MG63 (cell line): ENCODE measurements at regions not wholly inside any gene's neighbourhood (a gene's known extent, or its start where the extent isn't known, plus 50 kb on each side); places are given as distances from the start of the nearest gene placed in this dataset.
"Not testable (repeated sequence)": the region's sequence is repeated elsewhere in the genome, so short reads cannot be mapped to it uniquely, and the experiment has no call there.

ENCODE experiments used
- DNase-seq: peaks from one replicate; pipeline ENCODE4 v3.0.0-alpha.2; 2020
- H3K27me3 ChIP-seq: fragments of 250-450 bp; sonication (Bioruptor Pico); 2 replicates; pipeline ENCODE4 v1.5.1; 2020; ENCODE audit warnings: mild to moderate bottlenecking, moderate library complexity
- H3K36me3 ChIP-seq: fragments of 250-450 bp; sonication (Bioruptor Pico); 2 replicates; pipeline ENCODE4 v1.5.1; 2020; ENCODE audit warnings: mild to moderate bottlenecking, moderate library complexity
- H3K4me3 ChIP-seq: fragments of 250-450 bp; sonication (Bioruptor Pico); 2 replicates; pipeline ENCODE4 v1.5.1; 2020; ENCODE audit warnings: mild to moderate bottlenecking, moderate library complexity
- H3K9me3 ChIP-seq: fragments of 250-450 bp; sonication (Bioruptor Pico); 2 replicates; pipeline ENCODE4 v1.5.1; 2020; ENCODE audit warnings: mild to moderate bottlenecking, moderate library complexity

GRCh38 chr11:34001557-34002064, 49.9 kb upstream of the CAPRIN1 start:
- H3K9me3 ChIP-seq, result no peaks in the 10 kb centered on the region
- H3K36me3 ChIP-seq, result no peaks in the 10 kb centered on the region
- H3K27me3 ChIP-seq, result peaks cover 3% of the 10 kb centered on the region; the same call in 1 of the 2 replicates
- DNase-seq, result no peak
- no peak overlapping the region for H3K4me3 ChIP-seq

- Histone ChIP-seq H3K36me3 (no peaks in the 10 kb centered on the region), H3K4me3 (no peak overlapping the region), H3K27me3 (no peaks in the 10 kb centered on the region), H3K9me3 (no peaks in the 10 kb centered on the region)
- DNase-seq, result no peak
These were observed 52.1 kb upstream of the CAPRIN1 start for GRCh38 chr11:33999393-33999792.

GRCh38 chr11:33997584-33998251, 53.8 kb upstream of the CAPRIN1 start:
- Histone ChIP-seq H3K27me3 (no peaks in the 10 kb centered on the region), H3K9me3 (no peaks in the 10 kb centered on the region), H3K36me3 (no peaks in the 10 kb centered on the region), H3K4me3 (no peak overlapping the region)
- peak; percentile 54 for DNase-seq

DNA sequence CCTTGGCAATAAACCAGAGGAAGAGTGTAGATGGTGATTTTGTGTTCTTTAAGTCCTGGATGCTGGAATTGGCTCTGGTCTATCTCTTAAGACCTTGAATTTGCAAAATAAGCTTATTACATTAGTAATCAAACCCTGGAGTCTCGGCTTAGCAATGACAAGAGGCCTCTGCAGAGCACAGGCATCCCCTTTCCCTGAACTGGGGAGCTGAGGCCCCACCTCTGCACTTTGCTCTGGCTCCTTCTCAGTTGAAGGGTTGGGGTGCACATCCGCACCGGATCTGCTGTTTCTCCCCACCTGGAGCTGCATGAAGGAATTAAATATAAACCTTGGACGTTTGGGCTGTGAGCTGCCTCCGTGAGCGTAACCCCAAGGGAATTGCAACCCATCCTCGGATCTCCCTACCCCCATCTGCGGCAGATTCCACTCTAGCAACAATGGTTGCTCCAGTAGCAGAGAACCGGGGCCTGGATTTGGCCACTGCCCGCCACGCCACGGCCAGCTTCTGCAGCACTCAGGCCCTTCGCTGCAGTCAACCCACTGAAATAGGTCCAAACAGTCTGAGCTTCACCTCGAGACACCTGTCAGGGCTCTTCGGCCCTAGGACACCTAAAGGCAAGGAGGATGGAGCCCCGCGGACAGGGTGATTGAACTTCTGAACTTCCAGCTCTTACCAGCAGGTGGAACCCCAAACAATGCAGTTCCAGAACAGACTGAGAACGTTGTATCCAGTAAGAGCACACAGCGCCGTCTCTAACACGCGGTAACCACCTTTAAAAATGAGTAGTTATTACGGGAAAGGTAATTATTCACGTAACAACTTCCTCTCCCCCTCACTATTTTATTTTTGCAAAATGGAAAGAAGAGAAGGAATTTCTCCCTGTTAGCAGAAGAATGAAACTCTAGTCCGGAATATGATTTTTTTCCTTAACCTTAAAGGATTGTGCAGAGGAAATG, 54.8 kb upstream of the CAPRIN1 start:
- Histone ChIP-seq H3K9me3 (no peaks in the 10 kb centered on the region), H3K27me3 (no peaks in the 10 kb centered on the region), H3K4me3 (no peak overlapping the region), H3K36me3 (no peaks in the 10 kb centered on the region)
- DNase-seq, result peak; percentile 64

DNA sequence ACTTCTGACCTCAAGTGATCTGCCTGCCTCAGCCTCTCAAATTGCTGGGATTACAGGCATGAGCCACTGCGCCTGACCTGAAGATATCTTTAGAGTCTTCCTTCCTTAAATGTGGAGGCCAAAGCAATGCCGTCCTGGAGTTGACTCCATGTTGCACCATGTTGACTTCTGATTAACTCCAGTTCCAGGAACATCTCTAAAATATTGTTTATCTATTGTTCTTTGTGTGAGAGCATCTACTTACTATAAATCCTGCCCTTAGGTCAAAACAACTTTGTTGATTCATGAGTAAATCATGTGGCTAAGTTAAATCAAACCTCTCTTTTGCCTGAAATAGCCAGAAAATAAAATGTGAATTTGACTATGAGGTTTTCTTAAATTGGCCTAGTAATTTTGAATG, 56.6 kb upstream of the CAPRIN1 start:
- H3K4me3 ChIP-seq, result no peak overlapping the region
- no peaks in the 10 kb centered on the region for H3K9me3 ChIP-seq
- no peak for DNase-seq
- no peaks in the 10 kb centered on the region for H3K27me3 ChIP-seq
- no peaks in the 10 kb centered on the region for H3K36me3 ChIP-seq

GRCh38 chr11:33991136-33991535, 60.4 kb upstream of the CAPRIN1 start:
- not testable (repeated sequence) for H3K9me3 ChIP-seq, H3K27me3 ChIP-seq, H3K36me3 ChIP-seq, H3K4me3 ChIP-seq, DNase-seq

GRCh38 chr11:33990131-33990530, 61.4 kb upstream of the CAPRIN1 start:
- not testable (repeated sequence) for H3K9me3 ChIP-seq, H3K36me3 ChIP-seq, DNase-seq, H3K27me3 ChIP-seq, H3K4me3 ChIP-seq

- Histone ChIP-seq H3K9me3 (no peaks in the 10 kb centered on the region), H3K4me3 (no peak overlapping the region), H3K27me3 (0 out of 2 replicates have a peak, but pooled peaks cover 4% of the 10 kb centered on the region), H3K36me3 (no peaks in the 10 kb centered on the region)
- no peak for DNase-seq
These were observed 62.1 kb upstream of the CAPRIN1 start for GRCh38 chr11:33989461-33989860.

DNA sequence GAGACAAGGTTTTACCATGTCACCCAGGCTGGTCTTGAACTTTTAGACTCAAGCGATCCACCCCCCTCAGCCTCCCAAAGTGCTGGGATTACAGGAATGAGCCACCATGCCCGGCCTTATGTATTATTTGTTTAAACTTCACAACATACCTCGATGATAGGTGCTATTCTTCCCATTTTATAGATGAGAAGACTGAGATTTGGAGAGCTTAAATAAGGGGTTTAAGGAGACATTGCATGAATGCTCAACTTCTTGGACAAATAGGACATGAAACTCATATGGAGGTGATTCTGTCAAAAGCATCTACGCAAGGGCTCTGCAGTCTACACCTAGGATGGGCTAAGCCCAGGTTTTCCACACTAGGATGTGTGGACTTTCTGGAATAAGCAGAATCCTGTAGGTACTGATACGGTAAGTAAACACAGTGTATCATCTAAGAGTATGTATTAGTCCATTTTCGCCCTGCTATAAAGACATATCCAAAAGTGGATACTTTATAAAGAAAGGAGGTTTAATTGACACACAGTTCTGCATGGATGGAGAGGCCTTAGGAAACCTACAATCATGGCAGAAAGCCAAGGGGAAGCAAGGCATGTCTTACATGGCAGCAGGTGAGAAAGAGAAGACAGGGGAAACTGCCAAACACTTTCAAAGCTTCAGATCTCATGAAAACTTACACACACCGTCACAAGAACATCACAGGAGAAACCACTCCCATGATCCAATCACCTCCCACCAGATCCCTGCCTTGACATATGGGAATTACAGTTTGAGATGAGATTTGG, 62.8 kb upstream of the CAPRIN1 start:
- DNase-seq, result no peak
- Histone ChIP-seq H3K4me3 (no peak overlapping the region), H3K36me3 (no peaks in the 10 kb centered on the region), H3K27me3 (0 out of 2 replicates have a peak, but pooled peaks cover 5% of the 10 kb centered on the region), H3K9me3 (no peaks in the 10 kb centered on the region)

- H3K36me3 ChIP-seq, result no peaks in the 10 kb centered on the region
- H3K9me3 ChIP-seq, result no peaks in the 10 kb centered on the region
- 0 out of 2 replicates have a peak, but pooled peaks cover 5% of the 10 kb centered on the region for H3K27me3 ChIP-seq
- no peak overlapping the region for H3K4me3 ChIP-seq
- peak; percentile 60 for DNase-seq
These were observed 63.5 kb upstream of the CAPRIN1 start for GRCh38 chr11:33987975-33988580.

DNA sequence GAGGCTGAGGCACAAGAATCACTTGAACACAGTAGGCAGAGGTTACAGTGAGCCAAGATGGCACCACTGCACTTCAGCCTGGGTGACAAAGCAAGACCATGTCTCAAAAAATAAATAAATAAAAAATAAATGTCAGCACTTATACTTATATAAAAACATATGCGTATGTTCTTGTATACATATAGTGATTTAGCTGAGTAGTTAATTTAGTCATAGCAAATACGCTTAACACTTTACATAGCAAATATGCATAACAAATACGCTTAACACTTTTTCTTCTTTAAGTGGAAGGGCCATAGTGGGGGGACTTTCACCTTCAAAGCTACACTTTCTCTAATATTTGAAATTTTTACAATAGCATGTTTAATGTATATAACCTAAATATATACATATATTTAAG, 64.0 kb upstream of the CAPRIN1 start:
- no peak for DNase-seq
- H3K36me3 ChIP-seq, result no peaks in the 10 kb centered on the region
- no peak overlapping the region for H3K4me3 ChIP-seq
- H3K27me3 ChIP-seq, result 0 out of 2 replicates have a peak, but pooled peaks cover 5% of the 10 kb centered on the region
- no peaks in the 10 kb centered on the region for H3K9me3 ChIP-seq

DNA sequence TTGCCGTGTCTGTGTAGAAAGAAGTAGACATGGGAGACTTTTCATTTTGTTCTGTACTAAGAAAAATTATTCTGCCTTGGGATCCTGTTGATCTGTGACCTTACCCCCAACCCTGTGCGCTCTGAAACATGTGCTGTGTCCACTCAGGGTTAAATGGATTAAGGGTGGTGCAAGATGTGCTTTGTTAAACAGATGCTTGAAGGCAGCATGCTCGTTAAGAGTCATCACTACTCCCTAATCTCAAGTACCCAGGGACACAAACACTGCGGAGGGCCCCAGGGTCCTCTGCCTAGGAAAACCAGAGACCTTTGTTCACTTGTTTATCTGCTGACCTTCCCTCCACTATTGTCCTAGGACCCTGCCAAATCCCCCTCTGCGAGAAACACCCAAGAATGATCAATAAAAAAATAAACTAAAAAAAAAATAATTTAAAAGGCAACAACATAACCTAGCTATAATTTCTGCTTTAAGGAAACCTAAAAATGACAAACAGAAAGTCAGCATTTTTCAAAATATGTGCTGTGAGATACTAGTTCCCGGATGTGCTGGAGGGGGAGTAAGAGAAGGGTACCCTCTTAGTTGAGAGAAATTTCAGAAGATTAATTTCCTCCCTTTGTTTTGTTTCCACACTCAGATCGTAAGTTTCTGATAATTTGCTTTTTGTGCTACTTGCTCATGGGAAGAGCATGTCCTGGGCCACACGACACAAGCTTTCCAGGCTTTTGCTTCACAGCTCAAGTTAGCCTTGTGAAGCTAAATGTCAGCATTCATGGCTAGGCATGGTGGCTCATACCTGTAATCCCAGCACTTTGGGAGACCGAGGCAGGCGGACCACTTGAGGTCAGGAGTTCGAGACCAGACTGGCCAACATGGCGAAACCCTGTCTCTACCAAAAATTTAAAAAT, 64.7 kb upstream of the CAPRIN1 start:
- H3K9me3 ChIP-seq, H3K27me3 ChIP-seq, H3K36me3 ChIP-seq, H3K4me3 ChIP-seq, DNase-seq: not testable (repeated sequence)

- no peak overlapping the region for H3K4me3 ChIP-seq
- no peaks in the 10 kb centered on the region for H3K36me3 ChIP-seq
These were observed 66.7 kb upstream of the CAPRIN1 start for GRCh38 chr11:33984682-33985389.

GRCh38 chr11:33982661-33983060, 68.9 kb upstream of the CAPRIN1 start:
- Histone ChIP-seq H3K4me3 (no peak overlapping the region), H3K27me3 (peaks cover 5% of the 10 kb centered on the region; the same call in 1 of the 2 replicates), H3K9me3 (no peaks in the 10 kb centered on the region), H3K36me3 (no peaks in the 10 kb centered on the region)
- DNase-seq, result no peak

More at GRCh38 chr11:33984682-33985389, 66.7 kb upstream of the CAPRIN1 start:
- Histone ChIP-seq H3K9me3 (no peaks in the 10 kb centered on the region), H3K27me3 (peaks cover 5% of the 10 kb centered on the region; the same call in 1 of the 2 replicates)
- DNase-seq, result no peak

GRCh38 chr11:33980897-33981296, 70.6 kb upstream of the CAPRIN1 start:
- Histone ChIP-seq H3K9me3 (no peaks in the 10 kb centered on the region), H3K4me3 (no peak overlapping the region), H3K27me3 (peaks cover 5% of the 10 kb centered on the region; the same call in 1 of the 2 replicates), H3K36me3 (no peaks in the 10 kb centered on the region)
- no peak for DNase-seq
